Activated naive CD4-positive, alpha-beta T cell treated with anti-CD3 and anti-CD28 coated beads, Interleukin-2, amount 50 U/mL, for 72 hours (primary cell): ENCODE measurements at regions not wholly inside any gene's neighbourhood (a gene's known extent, or its start where the extent isn't known, plus 50 kb on each side); places are given as distances from the start of the nearest gene placed in this dataset.
"Not testable (repeated sequence)": the region's sequence is repeated elsewhere in the genome, so short reads cannot be mapped to it uniquely, and the experiment has no call there.

Experiments
- ATAC-seq, 2 donors: fragments of 150-1000 bp; cut with Tn5 transposase; 2 replicates each; pipeline ENCODE4 v1.10.0; 2021; ENCODE audit warnings: mild to moderate bottlenecking in 2 of 2, moderate library complexity in 2 of 2
- DNase-seq, 2 donors: peaks; one replicate each; pipeline ENCODE4 v3.0.0; 2021 to 2022; ENCODE audit warnings: low spot score in 2 of 2
- H3K27ac Mint-ChIP-seq, 2 donors: one replicate each; pipeline ENCODE4 v1.8.0; 2022; ENCODE audit warnings: mild to moderate bottlenecking in 2 of 2, mixed read lengths in 2 of 2
- H3K36me3 Mint-ChIP-seq, 2 donors: one replicate each; pipeline ENCODE4 v1.8.0; 2022; ENCODE audit warnings: mixed read lengths in 2 of 2
- H3K9me3 Mint-ChIP-seq, 2 donors: one replicate each; pipeline ENCODE4 v1.8.0; 2022; ENCODE audit warnings: mixed read lengths in 2 of 2

- no peak for ATAC-seq
- DNase-seq: no peak
- Mint-ChIP-seq H3K36me3 (peaks cover 0 to 5% of the 10 kb centered on the region in 2 donors), H3K9me3 (peaks cover 0 to 18% of the 10 kb centered on the region in 2 donors), H3K27ac (no peak overlapping the region)
Measured at GRCh38 chr7:13713092-13713491, 276.4 kb downstream of the ETV1 start.

DNA sequence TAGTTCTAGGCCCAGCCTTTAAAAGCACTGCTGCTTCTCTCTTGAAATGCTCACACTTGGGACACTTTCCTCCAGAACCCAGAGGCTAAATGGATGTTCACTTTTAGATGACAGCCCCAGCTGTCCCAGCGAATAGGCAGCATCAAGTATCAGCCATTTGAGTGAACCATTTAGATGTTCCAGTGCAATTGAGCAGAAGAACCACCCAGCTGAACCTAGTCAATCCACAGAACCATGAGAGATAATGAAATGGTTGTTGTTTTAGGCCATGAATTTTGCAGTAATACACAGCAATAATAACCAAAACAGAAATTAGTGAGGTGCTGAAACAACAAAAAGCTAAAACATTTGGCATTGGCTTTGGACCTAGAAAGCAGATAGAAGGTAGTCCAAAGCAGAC lies 273.9 kb downstream of the ETV1 start:
- Mint-ChIP-seq H3K9me3 (peaks cover 0 to 20% of the 10 kb centered on the region in 2 donors), H3K36me3 (peaks cover 0 to 5% of the 10 kb centered on the region in 2 donors), H3K27ac (no peak overlapping the region)
- ATAC-seq (no peak), DNase-seq (no peak)

GRCh38 chr7:13717031-13717430 lies 272.4 kb downstream of the ETV1 start:
- ATAC-seq (no peak), DNase-seq (no peak)
- Mint-ChIP-seq H3K27ac (no peak overlapping the region), H3K36me3 (peaks cover 0 to 5% of the 10 kb centered on the region in 2 donors), H3K9me3 (peaks cover 0 to 20% of the 10 kb centered on the region in 2 donors)

GRCh38 chr7:13724191-13724976 lies 265.1 kb downstream of the ETV1 start:
- H3K27ac Mint-ChIP-seq: no peak overlapping the region
- H3K36me3 Mint-ChIP-seq: no peaks in the 10 kb centered on the region
- H3K9me3 Mint-ChIP-seq: peaks cover 3 to 9% of the 10 kb centered on the region in 2 donors
- ATAC-seq (no peak), DNase-seq (no peak)

GRCh38 chr7:13724977-13725566 lies 264.4 kb downstream of the ETV1 start:
- Mint-ChIP-seq H3K27ac (no peak overlapping the region), H3K9me3 (peaks cover 3 to 9% of the 10 kb centered on the region in 2 donors), H3K36me3 (no peaks in the 10 kb centered on the region)
- no peak for ATAC-seq
- no peak for DNase-seq

- Mint-ChIP-seq H3K9me3 (peaks cover 3 to 9% of the 10 kb centered on the region in 2 donors), H3K27ac (no peak overlapping the region), H3K36me3 (no peaks in the 10 kb centered on the region)
- no peak for DNase-seq
- no peak for ATAC-seq
Measured at GRCh38 chr7:13725591-13725990, 263.9 kb downstream of the ETV1 start.

DNA sequence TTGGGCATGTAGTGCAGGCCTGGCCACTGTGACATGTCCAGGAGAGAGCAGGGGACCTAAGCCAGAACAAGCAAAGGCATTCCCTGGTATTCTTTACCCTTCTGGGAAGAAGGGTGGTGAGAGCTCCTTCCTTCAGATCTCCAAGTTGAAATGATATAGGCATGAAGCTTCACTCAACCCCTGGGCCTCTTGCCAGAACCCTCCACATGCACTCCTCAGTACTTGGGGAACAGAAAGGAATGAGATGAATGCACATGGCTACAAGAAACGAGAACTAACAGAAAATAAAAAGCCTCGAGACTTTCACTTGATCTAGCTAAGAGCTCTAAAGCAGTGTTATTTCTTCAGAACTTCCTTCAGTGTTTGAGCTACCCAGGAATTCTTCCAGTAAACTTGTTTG lies 262.2 kb downstream of the ETV1 start:
- no peaks in the 10 kb centered on the region for H3K36me3 Mint-ChIP-seq
- H3K9me3 Mint-ChIP-seq: peaks cover 3 to 9% of the 10 kb centered on the region in 2 donors
- ATAC-seq (no peak), DNase-seq (no peak)
- no peak overlapping the region for H3K27ac Mint-ChIP-seq

DNA sequence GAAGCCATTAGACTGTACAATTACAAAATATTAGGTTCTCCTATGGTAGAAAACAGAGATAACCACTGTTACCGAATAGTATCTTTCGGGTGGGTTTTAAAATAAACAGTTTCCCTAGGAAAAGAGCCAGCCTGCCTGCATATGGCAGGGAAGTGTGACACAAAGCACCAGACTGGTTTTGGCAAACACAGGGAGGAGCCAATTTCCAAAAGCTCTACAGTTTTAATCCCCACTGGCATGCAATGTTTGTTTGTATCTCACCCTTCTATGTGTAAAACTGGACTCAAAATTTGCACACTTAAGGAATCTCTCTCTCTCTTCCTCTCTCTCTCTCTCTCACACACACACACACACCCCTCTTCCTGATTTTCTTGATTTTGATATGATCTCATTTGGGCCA lies 261.7 kb downstream of the ETV1 start:
- no peak overlapping the region for H3K27ac Mint-ChIP-seq
- H3K9me3 Mint-ChIP-seq: peaks cover 3 to 9% of the 10 kb centered on the region in 2 donors
- no peaks in the 10 kb centered on the region for H3K36me3 Mint-ChIP-seq
- ATAC-seq: no peak
- DNase-seq: no peak

GRCh38 chr7:13728430-13728829 lies 261.0 kb downstream of the ETV1 start:
- H3K36me3 Mint-ChIP-seq, H3K27ac Mint-ChIP-seq, DNase-seq, ATAC-seq, H3K9me3 Mint-ChIP-seq: not testable (repeated sequence)

DNA sequence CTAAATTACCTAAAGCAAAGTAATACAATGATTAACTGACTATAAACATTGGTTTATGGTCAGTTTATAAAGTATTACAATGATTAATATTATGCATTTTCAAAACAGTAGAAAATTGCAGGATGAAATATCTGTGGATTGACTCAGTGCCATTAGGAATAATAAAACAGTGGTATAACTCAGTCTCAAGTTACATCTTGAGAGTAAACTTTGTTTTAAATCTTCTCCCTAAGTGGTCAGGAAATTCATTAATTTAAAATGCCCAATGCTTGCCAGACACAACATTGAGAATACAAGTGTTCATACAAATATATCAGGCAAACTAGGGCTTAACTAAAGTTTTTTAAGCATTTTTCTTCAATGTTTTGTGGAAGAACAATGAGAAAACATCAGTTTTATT lies 257.8 kb downstream of the ETV1 start:
- Mint-ChIP-seq H3K36me3 (no peaks in the 10 kb centered on the region), H3K9me3 (peaks cover 3 to 13% of the 10 kb centered on the region in 2 donors), H3K27ac (no peak overlapping the region)
- ATAC-seq (no peak), DNase-seq (no peak)

DNA sequence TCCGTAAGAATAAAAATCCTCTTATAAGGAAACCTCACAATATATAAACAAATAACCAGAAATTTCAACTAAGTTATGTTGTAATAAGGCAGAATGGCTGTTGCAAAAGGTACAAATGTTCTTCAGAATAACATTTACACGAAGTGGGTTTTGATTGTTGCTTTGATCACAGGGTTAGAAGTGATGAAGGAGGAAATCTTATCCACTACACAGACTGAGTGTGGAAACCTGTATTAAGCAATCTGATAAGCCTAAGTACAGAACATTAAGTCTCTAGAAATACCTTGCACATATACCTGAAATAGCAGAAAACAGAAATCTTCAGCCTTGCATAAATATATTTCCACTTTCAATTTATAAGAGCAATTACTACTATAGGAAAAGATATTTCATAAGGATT lies 251.9 kb downstream of the ETV1 start:
- ATAC-seq: no peak
- Mint-ChIP-seq H3K36me3 (no peaks in the 10 kb centered on the region), H3K27ac (no peak overlapping the region), H3K9me3 (peaks cover 0 to 4% of the 10 kb centered on the region in 2 donors)
- DNase-seq: no peak

- Mint-ChIP-seq H3K27ac (no peak overlapping the region), H3K9me3 (no peaks in the 10 kb centered on the region)
Measured at GRCh38 chr7:13742126-13742525, 247.3 kb downstream of the ETV1 start.

GRCh38 chr7:13742811-13743210 lies 246.7 kb downstream of the ETV1 start:
- DNase-seq: no peak
- Mint-ChIP-seq H3K27ac (no peak overlapping the region), H3K36me3 (no peaks in the 10 kb centered on the region), H3K9me3 (no peaks in the 10 kb centered on the region)
- no peak for ATAC-seq

More at GRCh38 chr7:13742126-13742525, 247.3 kb downstream of the ETV1 start:
- no peaks in the 10 kb centered on the region for H3K36me3 Mint-ChIP-seq
- ATAC-seq: no peak
- no peak for DNase-seq

DNA sequence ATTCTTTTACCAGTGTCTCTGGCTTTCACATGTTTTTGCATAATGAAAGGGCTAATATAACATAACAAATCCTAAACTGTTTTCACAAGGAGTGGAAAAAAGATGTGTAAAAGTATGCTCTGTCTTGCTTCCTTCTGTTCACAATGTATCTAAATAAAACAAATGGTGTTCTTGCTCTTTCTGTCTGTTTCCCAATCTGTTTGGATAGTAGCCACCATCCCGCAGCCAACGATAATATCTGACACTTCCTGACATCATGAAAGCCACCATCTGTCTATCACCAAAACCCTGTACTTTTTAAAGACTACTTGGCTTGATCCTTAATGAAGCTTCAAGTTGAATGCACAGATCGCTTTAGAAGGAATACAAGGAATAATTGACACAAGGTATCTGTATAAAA lies 246.2 kb downstream of the ETV1 start:
- Mint-ChIP-seq H3K9me3 (no peaks in the 10 kb centered on the region), H3K27ac (no peak overlapping the region), H3K36me3 (no peaks in the 10 kb centered on the region)
- no peak for DNase-seq
- ATAC-seq: no peak

DNA sequence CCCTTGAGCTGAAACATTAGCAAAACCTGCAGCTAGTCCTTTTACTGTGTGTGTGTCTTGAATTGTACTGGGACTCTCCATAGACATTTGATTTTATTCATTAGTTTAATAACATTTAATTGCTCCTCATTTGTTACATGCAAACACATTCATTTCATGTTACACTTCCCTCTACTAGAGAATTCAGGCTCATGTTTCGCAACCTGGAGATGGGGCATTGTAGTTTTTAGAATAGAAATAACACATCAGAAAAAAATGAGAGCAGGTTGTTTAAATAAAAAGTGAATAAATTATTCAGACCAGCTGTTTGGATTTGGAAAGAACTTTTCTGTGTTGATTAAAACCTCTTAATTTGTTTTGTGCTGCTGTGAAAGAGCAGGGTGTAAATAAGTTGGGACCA lies 243.9 kb downstream of the ETV1 start:
- H3K27ac Mint-ChIP-seq: no peak overlapping the region
- no peaks in the 10 kb centered on the region for H3K9me3 Mint-ChIP-seq
- ATAC-seq (no peak), DNase-seq (no peak)
- H3K36me3 Mint-ChIP-seq: no peaks in the 10 kb centered on the region

DNA sequence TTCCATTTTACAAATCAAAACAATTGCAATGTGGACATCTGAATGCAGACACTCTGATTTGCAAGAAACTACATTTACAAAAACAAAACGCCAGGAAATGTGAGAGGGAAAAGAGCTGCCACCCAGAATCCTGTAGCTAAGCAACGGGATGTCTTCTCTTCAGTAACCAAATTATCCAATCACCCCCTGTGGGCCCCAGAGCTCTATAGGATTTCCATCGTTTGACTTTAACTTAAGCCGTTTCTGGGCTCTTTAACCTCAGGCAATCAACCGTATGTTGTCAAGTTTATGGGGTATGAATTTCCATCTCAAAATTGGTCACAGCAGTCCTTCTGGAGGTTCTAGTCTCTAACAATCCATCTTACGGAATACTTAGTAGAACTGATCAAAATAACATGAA lies 240.5 kb downstream of the ETV1 start:
- Mint-ChIP-seq H3K9me3 (no peaks in the 10 kb centered on the region), H3K27ac (no peak overlapping the region), H3K36me3 (no peaks in the 10 kb centered on the region)
- ATAC-seq (no peak), DNase-seq (no peak)

DNA sequence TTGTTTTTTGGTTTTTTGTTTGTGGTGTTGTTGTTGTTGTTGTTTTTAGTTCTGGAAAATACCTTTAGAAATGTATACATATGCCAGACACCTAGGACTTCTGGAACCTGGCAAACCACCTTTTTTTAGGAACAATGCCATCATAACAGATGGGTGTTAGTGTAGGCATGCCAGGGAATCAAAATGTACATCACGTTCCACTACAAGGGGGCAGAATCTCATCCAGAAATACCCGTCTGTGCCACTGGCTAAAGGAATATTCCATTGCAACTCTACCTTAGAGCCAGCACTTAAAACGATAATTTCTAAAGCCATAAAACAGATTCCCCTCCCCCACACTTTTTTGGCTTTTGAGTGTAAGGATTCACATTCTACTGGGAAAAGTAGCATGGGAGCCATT lies 239.8 kb downstream of the ETV1 start:
- H3K9me3 Mint-ChIP-seq: no peaks in the 10 kb centered on the region
- DNase-seq (no peak), ATAC-seq (no peak)
- no peaks in the 10 kb centered on the region for H3K36me3 Mint-ChIP-seq
- no peak overlapping the region for H3K27ac Mint-ChIP-seq

GRCh38 chr7:13751766-13752165 lies 237.7 kb downstream of the ETV1 start:
- DNase-seq: no peak
- no peak for ATAC-seq
- Mint-ChIP-seq H3K36me3 (no peaks in the 10 kb centered on the region), H3K9me3 (no peaks in the 10 kb centered on the region), H3K27ac (no peak overlapping the region)
